Sigmoid colon (tissue), 6 donors: ENCODE measurements at regions not wholly inside any gene's neighbourhood (a gene's known extent, or its start where the extent isn't known, plus 50 kb on each side); places are given as distances from the start of the nearest gene placed in this dataset.

ENCODE experiments used
- DNase-seq: peaks from one replicate; pipeline ENCODE4 v3.0.0-alpha.2; 2019
- H3K27ac ChIP-seq, 4 donors: fragments of 200-600 bp; sonication (generic); one replicate each; pipeline ENCODE4 v1.5.1; 2016 to 2019; ENCODE audit warnings: mild to moderate bottlenecking in 1 of 4
- H3K27me3 ChIP-seq, 3 donors: fragments of 200-600 bp; sonication (generic); one replicate each; pipeline ENCODE4 v1.5.1; 2019; ENCODE audit warnings: mild to moderate bottlenecking in 1 of 3
- H3K36me3 ChIP-seq, 4 donors: fragments of 200-600 bp; sonication (generic); one replicate each; pipeline ENCODE4 v1.5.1; 2016 to 2019
- H3K4me1 ChIP-seq, 4 donors: fragments of 200-600 bp; sonication (generic); one replicate each; pipeline ENCODE4 v1.5.1; 2017 to 2019
- H3K4me3 ChIP-seq, 4 donors: fragments of 200-600 bp; sonication (generic); one replicate each; pipeline ENCODE4 v1.5.1; 2017 to 2019; ENCODE audit warnings: mild to moderate bottlenecking in 2 of 4, moderate library complexity in 1 of 4
- H3K9me3 ChIP-seq, 4 donors: fragments of 200-600 bp in 3 of 4; sonication (generic) in 3 of 4; one replicate each; pipeline versions ENCODE4 v1.5.1 to v1.6.1; 2013 to 2019
- EP300 ChIP-seq, 4 donors: sonication (generic); formaldehyde crosslinking; IDR thresholded peaks; one replicate each; pipeline ENCODE4 v1.6.1; 2017; ENCODE audit warnings: antibody characterized with exemption in 4 of 4
- POLR2A ChIP-seq, 2 donors: fragments of 450-650 bp; IDR thresholded peaks; one replicate each; pipeline ENCODE4 v1.6.1; 2016; ENCODE audit warnings: antibody characterized with exemption in 2 of 2, mild to moderate bottlenecking in 2 of 2, moderate library complexity in 2 of 2
- POLR2AphosphoS5 ChIP-seq, 4 donors: sonication (generic); formaldehyde crosslinking; IDR thresholded peaks; one replicate each; pipeline ENCODE4 v1.6.1; 2017; ENCODE audit warnings: antibody characterized with exemption in 4 of 4
- WGBS, 2 donors: extraction: QIAGEN DNeasy Blood & Tissue Kit; methylation state at CpG; one replicate each; pipeline ENCODE4 v1.1.7; 2013; 5-methylcytosine and 5-hydroxymethylcytosine counted together
- intact Hi-C: fragments of 100-400 bp; cut with DNase I; formaldehyde crosslinking; loops from one replicate; pipeline ENCODE4 v1.15.1; 2023
- TF ChIP-seq, protein P1 (sequence below), 4 experiments: fragments of 450-650 bp in 3 of 4; fragments of 200-600 bp in 1 of 4; IDR thresholded peaks; one replicate each; pipeline ENCODE4 v1.5.1; 2016 to 2019; ENCODE audit warnings: antibody characterized with exemption in 4 of 4, mild to moderate bottlenecking in 3 of 4, moderate library complexity in 2 of 4
- donor health status: healthy with polysubstance abuse.
- donor health status: healthy.

DNA sequence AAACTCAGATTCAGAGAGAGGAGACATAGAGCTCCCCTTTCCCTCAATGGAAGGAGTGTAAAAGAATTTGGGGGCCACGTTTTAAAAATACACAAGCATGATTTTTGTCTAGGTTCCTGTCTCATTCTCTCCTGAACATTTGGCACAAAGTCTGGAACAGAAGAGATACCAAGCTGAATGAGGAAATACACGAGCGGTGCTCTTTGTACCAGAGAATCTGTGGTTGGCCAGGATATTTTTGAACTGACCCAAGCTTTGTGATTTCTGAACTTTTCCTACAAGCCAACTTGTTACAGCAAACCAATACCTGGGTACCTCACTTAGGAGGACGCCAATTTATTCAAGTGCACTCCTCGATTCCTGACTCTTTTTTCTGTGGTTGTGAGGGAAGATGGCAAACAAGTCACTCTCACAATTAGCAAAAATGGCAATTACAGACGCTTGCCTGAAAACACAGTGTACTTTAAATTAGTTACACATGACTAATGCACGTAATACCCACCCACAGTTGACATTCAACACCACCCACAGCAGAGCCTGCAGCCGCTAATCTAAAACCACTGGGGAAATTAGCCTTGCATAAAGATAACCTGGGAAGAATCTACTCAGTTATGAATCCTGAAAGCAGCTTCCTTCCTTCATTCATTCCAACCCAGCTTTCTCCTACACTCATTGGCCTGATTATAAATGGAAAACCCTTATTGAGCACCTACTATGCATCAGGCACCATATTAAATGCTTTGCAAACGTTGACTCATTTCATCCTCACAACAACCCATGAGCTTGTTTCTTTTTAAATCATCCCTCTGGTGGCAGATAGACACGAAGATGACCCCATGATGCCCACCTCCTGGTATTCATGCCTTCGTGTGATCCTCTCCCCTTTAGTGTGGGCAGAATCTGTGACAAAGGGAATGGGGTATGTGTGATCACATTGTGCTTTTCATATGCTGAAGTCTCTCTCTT lies 293.5 kb downstream of the KBTBD8 start:
- H3K4me1 ChIP-seq: peaks cover 0 to 16% (median 7%) of the 10 kb centered on the region in 4 donors
- H3K9me3 ChIP-seq: no peaks in the 10 kb centered on the region
- 74 to 79% methylated on average over 11 of the region's 11 CpGs for WGBS, 2 donors
- H3K27me3 ChIP-seq: no peaks in the 10 kb centered on the region
- no peak overlapping the region for H3K4me3 ChIP-seq
- no peaks in the 10 kb centered on the region for H3K36me3 ChIP-seq
- DNase-seq: no peak
- intact Hi-C loops: no loop called here
- no peak overlapping the region for H3K27ac ChIP-seq
- TF ChIP-seq POLR2AphosphoS5 (IDR thresholded peaks at IDR 0.05): no peak
- no peak for TF ChIP-seq EP300 (IDR thresholded peaks at IDR 0.05)
- TF ChIP-seq, protein P1, sequence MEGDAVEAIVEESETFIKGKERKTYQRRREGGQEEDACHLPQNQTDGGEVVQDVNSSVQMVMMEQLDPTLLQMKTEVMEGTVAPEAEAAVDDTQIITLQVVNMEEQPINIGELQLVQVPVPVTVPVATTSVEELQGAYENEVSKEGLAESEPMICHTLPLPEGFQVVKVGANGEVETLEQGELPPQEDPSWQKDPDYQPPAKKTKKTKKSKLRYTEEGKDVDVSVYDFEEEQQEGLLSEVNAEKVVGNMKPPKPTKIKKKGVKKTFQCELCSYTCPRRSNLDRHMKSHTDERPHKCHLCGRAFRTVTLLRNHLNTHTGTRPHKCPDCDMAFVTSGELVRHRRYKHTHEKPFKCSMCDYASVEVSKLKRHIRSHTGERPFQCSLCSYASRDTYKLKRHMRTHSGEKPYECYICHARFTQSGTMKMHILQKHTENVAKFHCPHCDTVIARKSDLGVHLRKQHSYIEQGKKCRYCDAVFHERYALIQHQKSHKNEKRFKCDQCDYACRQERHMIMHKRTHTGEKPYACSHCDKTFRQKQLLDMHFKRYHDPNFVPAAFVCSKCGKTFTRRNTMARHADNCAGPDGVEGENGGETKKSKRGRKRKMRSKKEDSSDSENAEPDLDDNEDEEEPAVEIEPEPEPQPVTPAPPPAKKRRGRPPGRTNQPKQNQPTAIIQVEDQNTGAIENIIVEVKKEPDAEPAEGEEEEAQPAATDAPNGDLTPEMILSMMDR (IDR thresholded peaks at IDR 0.05): no peak
- no peak for TF ChIP-seq POLR2A (IDR thresholded peaks at IDR 0.05)

DNA sequence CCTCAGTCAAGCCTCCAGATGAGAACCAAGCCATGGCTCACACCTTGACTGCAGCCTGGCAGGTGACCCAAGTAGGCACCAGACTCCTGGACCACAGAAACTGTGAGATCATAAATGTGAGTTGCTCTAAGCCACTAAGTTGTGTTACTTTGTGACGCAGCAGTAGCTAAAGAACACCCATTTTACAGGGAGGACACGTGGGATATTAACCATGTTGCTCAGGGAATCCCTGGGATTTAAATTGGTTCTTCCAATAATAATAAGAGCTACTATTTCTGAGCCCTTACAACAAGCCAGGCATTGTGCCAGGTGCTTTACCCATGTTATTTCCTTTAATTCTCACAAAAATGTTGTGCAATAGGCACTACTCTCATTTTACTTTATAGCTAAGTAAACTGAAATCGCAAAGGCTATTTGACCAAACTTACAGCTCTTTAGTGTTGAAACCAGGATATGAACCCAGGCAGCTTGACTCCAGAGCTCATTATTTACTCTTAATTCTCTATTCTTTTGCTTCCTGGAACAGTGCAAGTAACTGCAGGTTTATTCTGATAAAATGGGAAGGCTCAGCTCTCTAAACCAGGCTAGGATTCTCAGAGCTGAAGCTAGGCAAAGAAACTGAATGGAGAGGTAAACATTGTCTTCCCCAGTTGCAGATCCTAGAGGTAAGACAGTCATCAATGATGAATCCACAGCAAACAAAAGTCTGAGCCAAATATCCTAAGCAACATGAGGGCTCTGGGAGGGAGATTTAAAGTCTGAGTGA lies 294.4 kb downstream of the KBTBD8 start:
- no peaks in the 10 kb centered on the region for H3K27me3 ChIP-seq
- H3K9me3 ChIP-seq: no peaks in the 10 kb centered on the region
- DNase-seq: no peak
- no peak overlapping the region for H3K27ac ChIP-seq
- intact Hi-C loops: no loop called here
- no peaks in the 10 kb centered on the region for H3K36me3 ChIP-seq
- H3K4me3 ChIP-seq: no peak overlapping the region
- H3K4me1 ChIP-seq: peaks cover 0 to 16% (median 7%) of the 10 kb centered on the region in 4 donors
- TF ChIP-seq EP300 (IDR thresholded peaks at IDR 0.05) (no peak), POLR2AphosphoS5 (IDR thresholded peaks at IDR 0.05) (no peak), POLR2A (IDR thresholded peaks at IDR 0.05) (no peak)
- TF ChIP-seq, protein P1 (IDR thresholded peaks at IDR 0.05): no peak
- 51 to 67% methylated on average over 3 of the region's 3 CpGs for WGBS, 2 donors

DNA sequence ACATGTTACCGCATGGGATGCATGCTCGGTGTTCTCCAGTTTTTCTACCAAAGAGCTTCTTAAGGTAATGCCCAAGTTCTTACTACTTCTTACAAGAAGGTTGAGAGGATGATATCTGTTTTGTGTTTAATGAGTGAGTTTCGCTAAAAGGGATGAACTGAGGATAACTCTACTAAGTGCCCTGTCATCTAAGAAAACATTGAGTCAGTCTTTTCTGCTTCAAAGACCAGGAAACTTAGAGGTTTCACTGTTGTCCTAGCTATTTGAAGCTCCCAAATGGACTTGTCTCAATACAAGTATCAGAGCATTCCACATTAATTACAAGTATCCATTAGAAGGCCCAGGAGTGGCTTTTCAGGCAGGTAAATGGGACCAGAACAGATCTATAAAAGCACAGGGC lies 296.2 kb downstream of the KBTBD8 start:
- no peaks in the 10 kb centered on the region for H3K9me3 ChIP-seq
- intact Hi-C loops: no loop called here
- 95% methylated on average over 3 of the region's 3 CpGs for WGBS, 2 donors

GRCh38 chr3:67296039-67296892 lies 298.2 kb downstream of the KBTBD8 start:
- H3K4me3 ChIP-seq: no peak overlapping the region
- H3K27ac ChIP-seq: no peak overlapping the region
- no peaks in the 10 kb centered on the region for H3K9me3 ChIP-seq
- DNase-seq: no peak
- no peaks in the 10 kb centered on the region for H3K36me3 ChIP-seq
- H3K4me1 ChIP-seq: no peaks in the 10 kb centered on the region
- TF ChIP-seq POLR2A (IDR thresholded peaks at IDR 0.05): no peak
- intact Hi-C loops: no loop called here
- WGBS, 2 donors: 84 to 90% methylated on average over 5 of the region's 5 CpGs
- no peaks in the 10 kb centered on the region for H3K27me3 ChIP-seq

More for the DNA sequence above, 296.2 kb downstream of the KBTBD8 start:
- no peak for DNase-seq
- Histone ChIP-seq H3K4me1 (peaks cover 0 to 11% (median 5%) of the 10 kb centered on the region in 4 donors), H3K27ac (no peak overlapping the region), H3K4me3 (no peak overlapping the region), H3K27me3 (no peaks in the 10 kb centered on the region), H3K36me3 (no peaks in the 10 kb centered on the region)
- TF ChIP-seq, protein P1 (IDR thresholded peaks at IDR 0.05): no peak
- TF ChIP-seq EP300 (IDR thresholded peaks at IDR 0.05) (no peak), POLR2AphosphoS5 (IDR thresholded peaks at IDR 0.05) (no peak), POLR2A (IDR thresholded peaks at IDR 0.05) (no peak)
